GM04503 (cell line): ENCODE measurements at regions not wholly inside any gene's neighbourhood (a gene's known extent, or its start where the extent isn't known, plus 50 kb on each side); places are given as distances from the start of the nearest gene placed in this dataset.

Experiments
- DNase-seq: peaks from one replicate; pipeline ENCODE4 v3.0.0-alpha.2; 2012; ENCODE audit warnings: low read depth

- DNase-seq = no peak
Observed at GRCh38 chr17:12290207-12290606, 269.5 kb downstream of the MAP2K4 start.

GRCh38 chr17:12296209-12296625 lies 275.5 kb downstream of the MAP2K4 start:
- DNase-seq = no peak

GRCh38 chr17:12301551-12301950 lies 280.9 kb downstream of the MAP2K4 start:
- no peak for DNase-seq

- DNase-seq = no peak
Observed at GRCh38 chr17:12302711-12303110, 282.0 kb downstream of the MAP2K4 start.

- no peak for DNase-seq
Observed at GRCh38 chr17:12310811-12311210, 290.1 kb downstream of the MAP2K4 start.

GRCh38 chr17:12312692-12313091 lies 292.0 kb downstream of the MAP2K4 start:
- DNase-seq = no peak

GRCh38 chr17:12313786-12314185 lies 293.1 kb downstream of the MAP2K4 start:
- DNase-seq = no peak

GRCh38 chr17:12316021-12316420 lies 295.3 kb downstream of the MAP2K4 start:
- DNase-seq = no peak

GRCh38 chr17:12318571-12319266 lies 298.0 kb downstream of the MAP2K4 start:
- DNase-seq = no peak

GRCh38 chr17:12320286-12320685 lies 299.6 kb downstream of the MAP2K4 start:
- DNase-seq = peak; percentile 13

- DNase-seq = no peak
Observed at GRCh38 chr17:12328204-12328603, 307.5 kb downstream of the MAP2K4 start.

- DNase-seq = no peak
Observed at GRCh38 chr17:12330456-12330855, 309.8 kb downstream of the MAP2K4 start.

GRCh38 chr17:12341328-12341727 lies 320.7 kb downstream of the MAP2K4 start:
- no peak for DNase-seq

- no peak for DNase-seq
Observed at GRCh38 chr17:12342161-12342560, 321.5 kb downstream of the MAP2K4 start.

- no peak for DNase-seq
Observed at GRCh38 chr17:12342609-12343435, 322.1 kb downstream of the MAP2K4 start.

- no peak for DNase-seq
Observed at GRCh38 chr17:12348476-12348875, 317.2 kb upstream of the MYOCD start.

- DNase-seq = no peak
Observed at GRCh38 chr17:12349297-12349696, 316.4 kb upstream of the MYOCD start.

- DNase-seq = no peak
Observed at GRCh38 chr17:12352127-12352526, 313.6 kb upstream of the MYOCD start.

GRCh38 chr17:12357600-12357999 lies 308.1 kb upstream of the MYOCD start:
- no peak for DNase-seq

GRCh38 chr17:12358477-12358876 lies 307.2 kb upstream of the MYOCD start:
- no peak for DNase-seq

GRCh38 chr17:12362853-12363455 lies 302.7 kb upstream of the MYOCD start:
- DNase-seq = no peak

GRCh38 chr17:12365805-12366204 lies 299.9 kb upstream of the MYOCD start:
- DNase-seq = no peak

- no peak for DNase-seq
Observed at GRCh38 chr17:12369065-12369464, 296.6 kb upstream of the MYOCD start.
